H9 (cell line): ENCODE measurements at regions not wholly inside any gene's neighbourhood (a gene's known extent, or its start where the extent isn't known, plus 50 kb on each side); places are given as distances from the start of the nearest gene placed in this dataset.
A peak's percentile ranks its signal among the peaks of the same experiment; 100 is the strongest.

Experiments
- DNase-seq: peaks from one replicate; pipeline ENCODE4 v3.0.0-alpha.2; 2017
- H2AFZ ChIP-seq: one replicate; pipeline ENCODE4 v1.6.1; 2013; ENCODE audit warnings: mild to moderate bottlenecking, low read length, control low read depth, moderate library complexity
- H2AK5ac ChIP-seq: 2 replicates; pipeline ENCODE4 v1.6.1; 2013; ENCODE audit warnings: low read length, control low read depth, mixed read lengths; ENCODE audit not compliant: insufficient read length
- H2BK120ac ChIP-seq: one replicate; pipeline ENCODE4 v1.6.1; 2013; ENCODE audit warnings: low read depth, mild to moderate bottlenecking, low read length, control low read depth, inconsistent platforms; ENCODE audit not compliant: poor library complexity, severe bottlenecking
- H2BK12ac ChIP-seq: 2 replicates; pipeline ENCODE4 v1.6.1; 2013; ENCODE audit warnings: low read length, control low read depth, mixed read lengths, low read depth; ENCODE audit not compliant: insufficient read length
- H2BK15ac ChIP-seq: 2 replicates; pipeline ENCODE4 v1.6.1; 2013; ENCODE audit warnings: low read depth, low read length, control low read depth
- H2BK20ac ChIP-seq: one replicate; pipeline ENCODE4 v1.6.1; 2013; ENCODE audit warnings: low read depth, mild to moderate bottlenecking, low read length, control low read depth, inconsistent platforms; ENCODE audit not compliant: poor library complexity, severe bottlenecking
- H2BK5ac ChIP-seq: 2 replicates; pipeline ENCODE4 v1.6.1; 2013; ENCODE audit warnings: low read length, control low read depth, mixed read lengths; ENCODE audit not compliant: insufficient read length
- H3K14ac ChIP-seq: 2 replicates; pipeline ENCODE4 v1.6.1; 2013; ENCODE audit warnings: low read length, control low read depth; ENCODE audit not compliant: insufficient read depth
- H3K18ac ChIP-seq: 2 replicates; pipeline ENCODE4 v1.6.1; 2013; ENCODE audit warnings: low read depth, mild to moderate bottlenecking, mixed read lengths, low read length, control low read depth; ENCODE audit not compliant: insufficient read length
- H3K23ac ChIP-seq: 2 replicates; pipeline ENCODE4 v1.6.1; 2013; ENCODE audit warnings: low read length, control low read depth, mixed read lengths, low read depth; ENCODE audit not compliant: insufficient read length
- H3K23me2 ChIP-seq: 2 replicates; pipeline ENCODE4 v1.6.1; 2013; ENCODE audit warnings: low read depth, mild to moderate bottlenecking, mixed read lengths, low read length, control low read depth; ENCODE audit not compliant: insufficient read length, poor library complexity, severe bottlenecking
- H3K27ac ChIP-seq: 2 replicates; pipeline ENCODE4 v1.5.1; 2013; ENCODE audit warnings: low read length, control low read depth, mixed read lengths, low read depth; ENCODE audit not compliant: insufficient read length
- H3K27me3 ChIP-seq: 2 replicates; pipeline ENCODE4 v1.6.1; 2013; ENCODE audit warnings: low read length, control low read depth, inconsistent platforms; ENCODE audit not compliant: insufficient read depth
- H3K4ac ChIP-seq: 2 replicates; pipeline ENCODE4 v1.6.1; 2013; ENCODE audit warnings: low read depth, mild to moderate bottlenecking, control low read depth, inconsistent platforms, low read length, moderate library complexity
- H3K4me1 ChIP-seq: 2 replicates; pipeline ENCODE4 v1.6.1; 2013; ENCODE audit warnings: low read length, control low read depth, inconsistent platforms; ENCODE audit not compliant: insufficient read depth
- H3K4me2 ChIP-seq: 2 replicates; pipeline ENCODE4 v1.6.1; 2013; ENCODE audit warnings: low read length, control low read depth, mixed read lengths; ENCODE audit not compliant: insufficient read length, insufficient read depth
- H3K56ac ChIP-seq: 2 replicates; pipeline ENCODE4 v1.6.1; 2013; ENCODE audit warnings: low read depth, mild to moderate bottlenecking, mixed read lengths, low read length, control low read depth; ENCODE audit not compliant: insufficient read length
- H3K79me1 ChIP-seq: 2 replicates; pipeline ENCODE4 v1.6.1; 2013; ENCODE audit warnings: low read depth, mild to moderate bottlenecking, moderate library complexity, low read length, control low read depth, inconsistent platforms; ENCODE audit not compliant: insufficient read depth, poor library complexity, severe bottlenecking
- H3K79me2 ChIP-seq: 2 replicates; pipeline ENCODE4 v1.6.1; 2013; ENCODE audit warnings: low read length, control low read depth, inconsistent platforms; ENCODE audit not compliant: insufficient read depth
- H3K9ac ChIP-seq: 2 replicates; pipeline ENCODE4 v1.6.1; 2013; ENCODE audit warnings: low read length, control low read depth, mixed read lengths; ENCODE audit not compliant: insufficient read length; ENCODE audit errors: extremely low read depth
- H3K9me3 ChIP-seq: one replicate; pipeline ENCODE4 v1.6.1; 2013; ENCODE audit warnings: low read depth, low read length, inconsistent platforms; ENCODE audit not compliant: control insufficient read depth
- H3T11ph ChIP-seq: one replicate; pipeline ENCODE4 v1.6.1; 2013; ENCODE audit warnings: mild to moderate bottlenecking, low read length, control low read depth, inconsistent platforms
- H4K20me1 ChIP-seq: one replicate; pipeline ENCODE4 v1.6.1; 2013; ENCODE audit not compliant: control insufficient read depth, insufficient read length, insufficient read depth
- H4K5ac ChIP-seq: 2 replicates; pipeline ENCODE4 v1.6.1; 2013; ENCODE audit warnings: low read depth, mild to moderate bottlenecking, mixed read lengths, low read length, control low read depth; ENCODE audit not compliant: insufficient read length
- H4K8ac ChIP-seq: replicated peaks from 2 replicates; pipeline ENCODE4 v1.6.1; 2013; ENCODE audit warnings: low read length, control low read depth, mixed read lengths, low read depth; ENCODE audit not compliant: insufficient read length
- H4K91ac ChIP-seq: 2 replicates; pipeline ENCODE4 v1.6.1; 2013; ENCODE audit warnings: low read depth, mild to moderate bottlenecking, moderate library complexity, mixed read lengths, low read length, control low read depth; ENCODE audit not compliant: insufficient read length
- H3K27ac Mint-ChIP-seq, 3 experiments: 2 replicates in 2 of 3; 3 replicates in 1 of 3; pipeline ENCODE4 v1.8.0; 2020 to 2021; ENCODE audit warnings: mixed read lengths in 3 of 3, mild to moderate bottlenecking in 1 of 3, moderate library complexity in 1 of 3
- H3K27me3 Mint-ChIP-seq: 2 replicates; pipeline ENCODE4 v1.8.0; 2021; ENCODE audit warnings: low read depth, mild to moderate bottlenecking, moderate library complexity, mixed read lengths
- H3K36me3 Mint-ChIP-seq, 3 experiments: 2 replicates in 2 of 3; 3 replicates in 1 of 3; pipeline ENCODE4 v1.8.0; 2020 to 2021; ENCODE audit warnings: low read depth in 3 of 3, mixed read lengths in 3 of 3; ENCODE audit not compliant: insufficient read depth in 1 of 3
- H3K4me1 Mint-ChIP-seq, 2 experiments: 2 replicates each; pipeline ENCODE4 v1.8.0; 2020; ENCODE audit warnings: mixed read lengths in 2 of 2
- H3K4me3 Mint-ChIP-seq, 2 experiments: 2 replicates in 1 of 2; 3 replicates in 1 of 2; pipeline ENCODE4 v1.8.0; 2020 to 2021; ENCODE audit warnings: mild to moderate bottlenecking in 2 of 2, mixed read lengths in 2 of 2, moderate library complexity in 1 of 2
- H3K9me3 Mint-ChIP-seq, 2 experiments: 2 replicates in 1 of 2; 3 replicates in 1 of 2; pipeline ENCODE4 v1.8.0; 2020; ENCODE audit warnings: mild to moderate bottlenecking in 2 of 2, mixed read lengths in 2 of 2, moderate library complexity in 1 of 2
- WGBS: extraction: QIAGEN DNeasy Blood & Tissue Kit; methylation state at CpG from one replicate; pipeline ENCODE4 v1.1.7; 2013; ENCODE audit warnings: missing lambda C conversion rate, low lambda C conversion rate, mixed read lengths; ENCODE audit not compliant: insufficient read length; ENCODE audit errors: extremely low coverage; 5-methylcytosine and 5-hydroxymethylcytosine counted together
- TF ChIP-seq, protein P1 (sequence below): fragments of 200-600 bp; sonication (generic); conservative IDR thresholded peaks from 3 replicates; pipeline ENCODE4 v1.8.0; 2021; ENCODE audit warnings: antibody characterized with exemption, mild to moderate bottlenecking

DNA sequence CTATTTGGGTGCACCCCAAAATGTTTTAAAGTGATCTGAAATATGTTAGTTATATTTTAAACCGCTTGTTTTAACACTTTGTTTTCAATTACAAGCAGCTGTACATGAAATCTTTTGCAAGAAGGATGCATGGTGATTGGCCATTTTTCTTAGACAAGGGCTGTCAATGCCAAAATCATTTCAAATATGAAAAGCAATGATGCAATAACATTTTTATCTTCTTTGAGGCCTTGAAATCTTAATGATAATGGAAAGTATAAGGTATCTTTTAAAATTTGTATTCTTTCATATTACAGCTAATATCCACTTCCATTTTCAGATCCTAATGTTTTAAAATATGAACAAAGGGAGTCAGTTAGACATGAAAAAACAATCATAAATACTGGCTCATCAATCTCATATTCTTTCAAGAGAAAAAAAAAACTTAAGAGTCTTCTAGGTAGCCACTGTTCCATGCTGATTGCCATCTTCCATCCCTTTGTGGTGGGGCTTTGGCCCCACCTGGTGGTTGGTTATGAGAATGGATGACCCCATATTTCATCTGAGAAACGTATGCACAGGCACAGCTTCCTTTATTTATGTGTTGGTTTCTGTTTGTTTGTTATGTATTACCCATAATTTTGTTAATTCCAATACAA is 330.3 kb upstream of the MIR17HG start:
- Histone ChIP-seq H3K9me3 (no peaks in the 10 kb centered on the region), H3K27ac (no peak overlapping the region), H3K4ac (no peak overlapping the region), H4K5ac (no peak overlapping the region), H3K79me1 (no peaks in the 10 kb centered on the region), H3K4me1 (no peaks in the 10 kb centered on the region), H3K23me2 (no peaks in the 10 kb centered on the region), H4K91ac (no peak overlapping the region), H2AK5ac (no peak overlapping the region), H4K20me1 (no peaks in the 10 kb centered on the region), H2BK120ac (no peak overlapping the region), H3K79me2 (no peaks in the 10 kb centered on the region), H3T11ph (no peak overlapping the region), H2AFZ (no peak overlapping the region), H2BK15ac (no peak overlapping the region), H3K14ac (no peak overlapping the region), H4K8ac (no peak overlapping the region), H3K4me2 (no peak overlapping the region), H3K18ac (no peak overlapping the region), H3K23ac (no peak overlapping the region), H3K56ac (no peak overlapping the region), H3K9ac (no peak overlapping the region), H2BK12ac (no peak overlapping the region), H2BK5ac (no peak overlapping the region), H2BK20ac (no peak overlapping the region), H3K27me3 (no peaks in the 10 kb centered on the region)
- TF ChIP-seq, protein P1, sequence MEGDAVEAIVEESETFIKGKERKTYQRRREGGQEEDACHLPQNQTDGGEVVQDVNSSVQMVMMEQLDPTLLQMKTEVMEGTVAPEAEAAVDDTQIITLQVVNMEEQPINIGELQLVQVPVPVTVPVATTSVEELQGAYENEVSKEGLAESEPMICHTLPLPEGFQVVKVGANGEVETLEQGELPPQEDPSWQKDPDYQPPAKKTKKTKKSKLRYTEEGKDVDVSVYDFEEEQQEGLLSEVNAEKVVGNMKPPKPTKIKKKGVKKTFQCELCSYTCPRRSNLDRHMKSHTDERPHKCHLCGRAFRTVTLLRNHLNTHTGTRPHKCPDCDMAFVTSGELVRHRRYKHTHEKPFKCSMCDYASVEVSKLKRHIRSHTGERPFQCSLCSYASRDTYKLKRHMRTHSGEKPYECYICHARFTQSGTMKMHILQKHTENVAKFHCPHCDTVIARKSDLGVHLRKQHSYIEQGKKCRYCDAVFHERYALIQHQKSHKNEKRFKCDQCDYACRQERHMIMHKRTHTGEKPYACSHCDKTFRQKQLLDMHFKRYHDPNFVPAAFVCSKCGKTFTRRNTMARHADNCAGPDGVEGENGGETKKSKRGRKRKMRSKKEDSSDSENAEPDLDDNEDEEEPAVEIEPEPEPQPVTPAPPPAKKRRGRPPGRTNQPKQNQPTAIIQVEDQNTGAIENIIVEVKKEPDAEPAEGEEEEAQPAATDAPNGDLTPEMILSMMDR: peak; percentile 96
- WGBS: no CpG with 5 or more reads among the region's 2 CpGs
- no peaks in the 10 kb centered on the region for H3K36me3 Mint-ChIP-seq
- H3K27me3 Mint-ChIP-seq: no peaks in the 10 kb centered on the region
- H3K4me1 Mint-ChIP-seq: peaks cover 0 to 3% of the 10 kb centered on the region in 2 experiments; a peak in 1 of 4 replicates
- no peaks in the 10 kb centered on the region; a peak in 1 of 5 replicates for H3K9me3 Mint-ChIP-seq
- DNase-seq: peak; percentile 62
- H3K27ac Mint-ChIP-seq: no peak overlapping the region
- no peak overlapping the region for H3K4me3 Mint-ChIP-seq
